H1 (cell line): ENCODE measurements at regions not wholly inside any gene's neighbourhood (a gene's known extent, or its start where the extent isn't known, plus 50 kb on each side); places are given as distances from the start of the nearest gene placed in this dataset.

ENCODE experiments used
- CTCF ChIP-seq, 3 experiments: IDR thresholded peaks; 1 replicate in 2 of 3; 2 replicates in 1 of 3; pipeline versions ENCODE4 v1.5.1 to v1.6.1; 2011; ENCODE audit warnings: low read length in 3 of 3, mild to moderate bottlenecking in 3 of 3, inconsistent platforms in 2 of 3, low read depth in 1 of 3, moderate library complexity in 1 of 3; ENCODE audit not compliant: insufficient read depth in 1 of 3; ENCODE audit errors: control extremely low read depth in 1 of 3
- EZH2 ChIP-seq: fragments of 200-600 bp; sonication (generic); IDR thresholded peaks from 2 replicates; pipeline ENCODE4 v1.7.1; 2012; ENCODE audit warnings: low read depth, mild to moderate bottlenecking, moderate library complexity, low read length, inconsistent platforms; ENCODE audit not compliant: severe bottlenecking
- HDAC6 ChIP-seq: IDR thresholded peaks from one replicate; pipeline ENCODE4 v1.7.1; 2012; ENCODE audit warnings: low read depth, mild to moderate bottlenecking, inconsistent platforms, low read length, moderate library complexity
- POLR2A ChIP-seq, 2 experiments: IDR thresholded peaks; 1 replicate in 1 of 2; 2 replicates in 1 of 2; pipeline ENCODE4 v1.6.1; 2011; ENCODE audit warnings: low read depth in 2 of 2, low read length in 2 of 2, mild to moderate bottlenecking in 2 of 2; ENCODE audit errors: control extremely low read depth in 1 of 2
- SIN3A ChIP-seq, 2 experiments: IDR thresholded peaks in 1 of 2; conservative IDR thresholded peaks in 1 of 2; 2 replicates each; pipeline ENCODE4 v1.6.1; 2011 to 2012; ENCODE audit warnings: low read length in 2 of 2, improper control_type of control experiment in 1 of 2, low read depth in 1 of 2, mild to moderate bottlenecking in 1 of 2
- SIX5 ChIP-seq: IDR thresholded peaks from 2 replicates; pipeline ENCODE4 v1.6.1; 2011; ENCODE audit warnings: mild to moderate bottlenecking, low read depth, low read length
- TF ChIP-seq, protein P1 (sequence below): IDR thresholded peaks from 2 replicates; pipeline ENCODE4 v1.6.1; 2011; ENCODE audit warnings: low read depth, mild to moderate bottlenecking, low read length; ENCODE audit not compliant: insufficient read depth
- TF ChIP-seq, protein P2 (sequence below): IDR thresholded peaks from 2 replicates; pipeline ENCODE4 v1.6.1; 2012; ENCODE audit warnings: inconsistent platforms
- TF ChIP-seq, protein P3 (sequence below): IDR thresholded peaks from 2 replicates; pipeline ENCODE4 v1.6.1; 2012; ENCODE audit warnings: low read length, inconsistent platforms

GRCh38 chr2:19458427-19459003 is 100.1 kb upstream of the OSR1 start:
- TF ChIP-seq POLR2A (IDR thresholded peaks at IDR 0.05; ENCODE audit: control extremely low read depth in 1 of 2, low read depth in 2 of 2, low read length in 2 of 2), result no peak
- TF ChIP-seq, protein P1, sequence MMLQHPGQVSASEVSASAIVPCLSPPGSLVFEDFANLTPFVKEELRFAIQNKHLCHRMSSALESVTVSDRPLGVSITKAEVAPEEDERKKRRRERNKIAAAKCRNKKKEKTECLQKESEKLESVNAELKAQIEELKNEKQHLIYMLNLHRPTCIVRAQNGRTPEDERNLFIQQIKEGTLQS, result no peak
- TF ChIP-seq SIN3A (conservative IDR thresholded peaks at IDR 0.05 in 1 of 2, IDR thresholded peaks at IDR 0.05 in 1 of 2; ENCODE audit: low read depth in 1 of 2, low read length in 2 of 2), result no peak
- TF ChIP-seq, protein P2, sequence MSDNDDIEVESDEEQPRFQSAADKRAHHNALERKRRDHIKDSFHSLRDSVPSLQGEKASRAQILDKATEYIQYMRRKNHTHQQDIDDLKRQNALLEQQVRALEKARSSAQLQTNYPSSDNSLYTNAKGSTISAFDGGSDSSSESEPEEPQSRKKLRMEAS, result no peak
- TF ChIP-seq SIX5, result no peak
- TF ChIP-seq, protein P3, sequence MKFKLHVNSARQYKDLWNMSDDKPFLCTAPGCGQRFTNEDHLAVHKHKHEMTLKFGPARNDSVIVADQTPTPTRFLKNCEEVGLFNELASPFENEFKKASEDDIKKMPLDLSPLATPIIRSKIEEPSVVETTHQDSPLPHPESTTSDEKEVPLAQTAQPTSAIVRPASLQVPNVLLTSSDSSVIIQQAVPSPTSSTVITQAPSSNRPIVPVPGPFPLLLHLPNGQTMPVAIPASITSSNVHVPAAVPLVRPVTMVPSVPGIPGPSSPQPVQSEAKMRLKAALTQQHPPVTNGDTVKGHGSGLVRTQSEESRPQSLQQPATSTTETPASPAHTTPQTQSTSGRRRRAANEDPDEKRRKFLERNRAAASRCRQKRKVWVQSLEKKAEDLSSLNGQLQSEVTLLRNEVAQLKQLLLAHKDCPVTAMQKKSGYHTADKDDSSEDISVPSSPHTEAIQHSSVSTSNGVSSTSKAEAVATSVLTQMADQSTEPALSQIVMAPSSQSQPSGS, result no peak
- no peak for TF ChIP-seq HDAC6
- TF ChIP-seq CTCF (IDR thresholded peaks at IDR 0.05; ENCODE audit: control extremely low read depth in 1 of 3, insufficient read depth in 1 of 3, low read depth in 1 of 3, low read length in 3 of 3), result no peak
- no peak for TF ChIP-seq EZH2
